ENCODE measurements at regions not wholly inside any gene's neighbourhood (a gene's known extent, or its start where the extent isn't known, plus 50 kb on each side); places are given as distances from the start of the nearest gene placed in this dataset.

- TF ChIP-seq, protein P1, sequence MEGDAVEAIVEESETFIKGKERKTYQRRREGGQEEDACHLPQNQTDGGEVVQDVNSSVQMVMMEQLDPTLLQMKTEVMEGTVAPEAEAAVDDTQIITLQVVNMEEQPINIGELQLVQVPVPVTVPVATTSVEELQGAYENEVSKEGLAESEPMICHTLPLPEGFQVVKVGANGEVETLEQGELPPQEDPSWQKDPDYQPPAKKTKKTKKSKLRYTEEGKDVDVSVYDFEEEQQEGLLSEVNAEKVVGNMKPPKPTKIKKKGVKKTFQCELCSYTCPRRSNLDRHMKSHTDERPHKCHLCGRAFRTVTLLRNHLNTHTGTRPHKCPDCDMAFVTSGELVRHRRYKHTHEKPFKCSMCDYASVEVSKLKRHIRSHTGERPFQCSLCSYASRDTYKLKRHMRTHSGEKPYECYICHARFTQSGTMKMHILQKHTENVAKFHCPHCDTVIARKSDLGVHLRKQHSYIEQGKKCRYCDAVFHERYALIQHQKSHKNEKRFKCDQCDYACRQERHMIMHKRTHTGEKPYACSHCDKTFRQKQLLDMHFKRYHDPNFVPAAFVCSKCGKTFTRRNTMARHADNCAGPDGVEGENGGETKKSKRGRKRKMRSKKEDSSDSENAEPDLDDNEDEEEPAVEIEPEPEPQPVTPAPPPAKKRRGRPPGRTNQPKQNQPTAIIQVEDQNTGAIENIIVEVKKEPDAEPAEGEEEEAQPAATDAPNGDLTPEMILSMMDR (IDR thresholded peaks at IDR 0.05; ENCODE audit: control extremely low read depth in 1 of 3, insufficient read depth in 1 of 3, low read depth in 1 of 3, low read length in 3 of 3), result no peak
- TF ChIP-seq POLR2AphosphoS5 (IDR thresholded peaks at IDR 0.05; ENCODE audit: low read depth, low read length), result no peak
- TF ChIP-seq SP1 (IDR thresholded peaks at IDR 0.05; ENCODE audit: low read depth, low read length), result no peak
- TF ChIP-seq SIN3A (conservative IDR thresholded peaks at IDR 0.05 in 1 of 2, IDR thresholded peaks at IDR 0.05 in 1 of 2; ENCODE audit: low read depth in 1 of 2, low read length in 2 of 2), result no peak
- TF ChIP-seq KDM1A (IDR thresholded peaks at IDR 0.05; ENCODE audit: borderline replicate concordance, low read length), result no peak
- TF ChIP-seq POLR2A (IDR thresholded peaks at IDR 0.05; ENCODE audit: control extremely low read depth in 1 of 2, low read depth in 2 of 2, low read length in 2 of 2), result no peak
- TF ChIP-seq MAX (IDR thresholded peaks at IDR 0.05), result no peak
- no peak for TF ChIP-seq EGR1 (IDR thresholded peaks at IDR 0.05; ENCODE audit: borderline replicate concordance, low read depth, low read length)
- no peak for TF ChIP-seq RAD21 (IDR thresholded peaks at IDR 0.05 in 1 of 2, conservative IDR thresholded peaks at IDR 0.05 in 1 of 2; ENCODE audit: low read depth in 2 of 2, low read length in 2 of 2)
These were observed 254.7 kb downstream of the MREG start for GRCh38 chr2:215758691-215759090.

Data from H1 (cell line).